A673 (cell line): ENCODE measurements at regions not wholly inside any gene's neighbourhood (a gene's known extent, or its start where the extent isn't known, plus 50 kb on each side); places are given as distances from the start of the nearest gene placed in this dataset.

ENCODE experiments used
- BruUV-seq: library from RNA; stranded (reverse); fragments of 400-500 nt; replicated peaks from 2 replicates; lab custom pipeline; 2021; lab: Mats Ljungman, UMichigan
- CTCF ChIA-PET: fragments of 300-600 bp; sonication (Branson Sonifier 250); formaldehyde crosslinking; loops from one replicate; lab custom pipeline; 2022; ENCODE audit warnings: antibody characterized with exemption; lab: Charles Lee
- POLR2A ChIA-PET: fragments of 300-600 bp; sonication (Branson Sonifier 250); formaldehyde crosslinking; loops from one replicate; lab custom pipeline; 2022; ENCODE audit warnings: antibody characterized with exemption; ENCODE audit not compliant: low non-redundant PET; lab: Charles Lee
- DNase-seq: peaks from one replicate; pipeline ENCODE4 v3.0.0-alpha.2; 2015; ENCODE audit warnings: low spot score
- H3K27ac ChIP-seq: fragments of 200-600 bp; sonication (generic); 2 replicates; pipeline ENCODE4 v1.5.1; 2016; ENCODE audit warnings: mixed run types, low read depth, mild to moderate bottlenecking, mixed read lengths, antibody characterized with exemption, low read length; ENCODE audit not compliant: poor library complexity, severe bottlenecking
- H3K27me3 ChIP-seq: fragments of 200-600 bp; sonication (generic); replicated peaks from 2 replicates; pipeline ENCODE4 v1.6.1; 2017; ENCODE audit warnings: mixed run types, low read depth, mild to moderate bottlenecking, mixed read lengths, antibody characterized with exemption, low read length; ENCODE audit not compliant: insufficient read depth, poor library complexity
- H3K36me3 ChIP-seq: fragments of 200-600 bp; sonication (generic); 2 replicates; pipeline ENCODE4 v1.6.1; 2016; ENCODE audit warnings: mixed run types, mild to moderate bottlenecking, mixed read lengths, antibody characterized with exemption, low read length; ENCODE audit not compliant: insufficient read depth, poor library complexity, severe bottlenecking
- H3K4me1 ChIP-seq: fragments of 200-600 bp; sonication (generic); 2 replicates; pipeline ENCODE4 v1.6.1; 2017; ENCODE audit warnings: mixed run types, mild to moderate bottlenecking, mixed read lengths, antibody characterized with exemption, low read length; ENCODE audit not compliant: insufficient read depth, poor library complexity, severe bottlenecking
- H3K4me3 ChIP-seq: fragments of 200-600 bp; sonication (generic); 2 replicates; pipeline ENCODE4 v1.5.1; 2016; ENCODE audit warnings: low read depth, mixed run types, mild to moderate bottlenecking, mixed read lengths, low read length; ENCODE audit not compliant: poor library complexity, severe bottlenecking
- H3K9me3 ChIP-seq: fragments of 200-600 bp; sonication (generic); 2 replicates; pipeline ENCODE4 v1.6.1; 2016; ENCODE audit warnings: mixed run types, low read depth, mild to moderate bottlenecking, mixed read lengths, antibody characterized with exemption, low read length; ENCODE audit not compliant: poor library complexity, severe bottlenecking
- EZH2 ChIP-seq: fragments of 200-600 bp; sonication (generic); IDR thresholded peaks from 2 replicates; pipeline ENCODE4 v1.6.1; 2017; ENCODE audit warnings: borderline replicate concordance, low read depth, mild to moderate bottlenecking, mixed read lengths, antibody characterized with exemption, low read length; ENCODE audit not compliant: poor library complexity, severe bottlenecking
- intact Hi-C: fragments of 100-400 bp; cut with micrococcal nuclease; formaldehyde crosslinking; loops from one replicate; pipeline ENCODE4 v1.10.0; 2022; ENCODE audit not compliant: unreplicated experiment
- TF ChIP-seq, protein P1 (sequence below): fragments of 300-800, 200-600 bp; sonication (generic); conservative IDR thresholded peaks from 2 replicates; pipeline ENCODE4 v1.5.1; 2017; ENCODE audit warnings: low read depth, mild to moderate bottlenecking, antibody characterized with exemption, low read length, moderate library complexity, mixed read lengths

DNA sequence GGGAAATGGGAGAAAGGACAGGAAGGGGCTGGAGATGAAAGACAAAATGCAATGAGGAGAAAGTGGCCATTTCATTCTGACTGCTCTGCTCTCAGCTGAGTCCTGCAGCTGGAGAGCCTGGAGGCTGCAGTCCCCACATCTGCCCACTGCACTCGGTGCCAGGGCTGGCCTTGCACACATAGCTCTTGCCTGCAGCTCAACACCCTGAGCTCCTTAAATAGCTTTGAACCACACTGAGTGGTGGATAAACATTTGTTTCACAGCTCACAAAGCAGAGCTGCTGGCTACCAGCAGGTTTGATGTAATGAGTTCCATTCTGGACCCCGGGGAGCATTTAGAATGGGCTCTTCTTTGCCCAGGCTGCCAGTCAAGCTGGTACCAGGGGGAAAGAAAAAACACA, 426.1 kb upstream of the CADM1 start:
- ChIA-PET POLR2A (no interaction called here), CTCF (interaction anchor here (0.7 kb wide), 1 partner anchor 595 kb away, joined by 3 read pairs; no protein-coding TSS in a partner anchor)
- no TSS peak for BruUV-seq
- Histone ChIP-seq H3K27ac (no peak overlapping the region), H3K27me3 (no peaks in the 10 kb centered on the region), H3K36me3 (no peaks in the 10 kb centered on the region), H3K9me3 (no peaks in the 10 kb centered on the region), H3K4me3 (no peak overlapping the region), H3K4me1 (no peaks in the 10 kb centered on the region)
- no peak for DNase-seq
- TF ChIP-seq EZH2 = no peak
- TF ChIP-seq, protein P1, sequence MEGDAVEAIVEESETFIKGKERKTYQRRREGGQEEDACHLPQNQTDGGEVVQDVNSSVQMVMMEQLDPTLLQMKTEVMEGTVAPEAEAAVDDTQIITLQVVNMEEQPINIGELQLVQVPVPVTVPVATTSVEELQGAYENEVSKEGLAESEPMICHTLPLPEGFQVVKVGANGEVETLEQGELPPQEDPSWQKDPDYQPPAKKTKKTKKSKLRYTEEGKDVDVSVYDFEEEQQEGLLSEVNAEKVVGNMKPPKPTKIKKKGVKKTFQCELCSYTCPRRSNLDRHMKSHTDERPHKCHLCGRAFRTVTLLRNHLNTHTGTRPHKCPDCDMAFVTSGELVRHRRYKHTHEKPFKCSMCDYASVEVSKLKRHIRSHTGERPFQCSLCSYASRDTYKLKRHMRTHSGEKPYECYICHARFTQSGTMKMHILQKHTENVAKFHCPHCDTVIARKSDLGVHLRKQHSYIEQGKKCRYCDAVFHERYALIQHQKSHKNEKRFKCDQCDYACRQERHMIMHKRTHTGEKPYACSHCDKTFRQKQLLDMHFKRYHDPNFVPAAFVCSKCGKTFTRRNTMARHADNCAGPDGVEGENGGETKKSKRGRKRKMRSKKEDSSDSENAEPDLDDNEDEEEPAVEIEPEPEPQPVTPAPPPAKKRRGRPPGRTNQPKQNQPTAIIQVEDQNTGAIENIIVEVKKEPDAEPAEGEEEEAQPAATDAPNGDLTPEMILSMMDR = no peak
- intact Hi-C loops = no loop called here

DNA sequence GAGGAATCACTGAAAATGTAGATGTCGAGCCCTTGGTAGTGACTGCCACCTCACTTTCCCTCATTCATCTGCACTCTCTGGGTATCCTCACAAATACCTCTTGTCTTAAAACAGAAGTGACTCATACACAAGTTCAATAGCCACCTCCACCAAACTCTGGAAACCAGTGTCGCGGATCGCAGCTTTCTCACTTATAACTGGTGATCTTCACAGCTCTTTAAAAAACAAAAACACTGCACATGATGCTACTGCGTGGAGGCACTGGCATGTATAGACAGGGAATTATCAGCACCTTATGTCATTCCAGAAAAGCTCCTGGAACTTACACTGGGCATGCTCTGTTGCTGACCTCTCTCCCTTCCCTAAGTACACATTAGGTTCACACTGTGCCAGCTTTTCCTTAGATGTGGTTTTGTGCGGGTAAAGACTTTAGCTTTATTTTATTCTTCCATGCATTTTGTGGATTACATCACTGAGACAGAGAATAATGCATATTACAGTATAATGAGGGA, 425.5 kb upstream of the CADM1 start:
- Histone ChIP-seq H3K27me3 (no peaks in the 10 kb centered on the region), H3K27ac (no peak overlapping the region), H3K4me1 (no peaks in the 10 kb centered on the region), H3K4me3 (no peak overlapping the region), H3K36me3 (no peaks in the 10 kb centered on the region), H3K9me3 (no peaks in the 10 kb centered on the region)
- no peak for TF ChIP-seq EZH2
- TF ChIP-seq, protein P1 = no peak
- DNase-seq = no peak
- intact Hi-C loops = no loop called here
- ChIA-PET POLR2A (no interaction called here), CTCF (no interaction called here)
- BruUV-seq = no TSS peak

- BruUV-seq = no TSS peak
- POLR2A ChIA-PET = no interaction called here
Measured at GRCh38 chr11:115928811-115929210, 424.6 kb upstream of the CADM1 start.

More at GRCh38 chr11:115928811-115929210, 424.6 kb upstream of the CADM1 start:
- no peak for TF ChIP-seq EZH2
- TF ChIP-seq, protein P1 = no peak
- Histone ChIP-seq H3K36me3 (no peaks in the 10 kb centered on the region), H3K27me3 (no peaks in the 10 kb centered on the region), H3K9me3 (no peaks in the 10 kb centered on the region), H3K27ac (no peak overlapping the region), H3K4me1 (no peaks in the 10 kb centered on the region), H3K4me3 (no peak overlapping the region)
- no peak for DNase-seq
- intact Hi-C loops = no loop called here
- CTCF ChIA-PET = no interaction called here
